ENCODE measurements at regions not wholly inside any gene's neighbourhood (a gene's known extent, or its start where the extent isn't known, plus 50 kb on each side); places are given as distances from the start of the nearest gene placed in this dataset.

DNA sequence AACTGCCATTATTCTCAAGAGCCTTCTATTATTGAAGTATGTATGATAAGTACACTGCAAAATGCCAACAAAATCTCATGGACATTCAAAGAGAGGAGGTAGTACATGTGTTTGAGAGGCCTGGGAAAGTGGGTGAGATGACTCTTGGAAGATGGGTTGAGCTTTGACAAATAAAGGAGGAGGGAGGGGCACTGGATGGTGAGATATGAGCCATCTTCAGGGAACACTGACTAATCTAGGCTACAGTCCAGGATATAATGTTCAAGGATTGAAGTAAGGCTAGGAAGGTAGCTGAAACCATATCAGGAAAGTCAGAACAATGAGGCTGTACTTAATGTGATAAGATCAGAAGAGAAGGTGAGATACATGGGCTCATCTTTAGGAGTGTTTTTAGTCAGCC lies 559.7 kb downstream of the ZEB2 start:
- TF ChIP-seq, protein P1, sequence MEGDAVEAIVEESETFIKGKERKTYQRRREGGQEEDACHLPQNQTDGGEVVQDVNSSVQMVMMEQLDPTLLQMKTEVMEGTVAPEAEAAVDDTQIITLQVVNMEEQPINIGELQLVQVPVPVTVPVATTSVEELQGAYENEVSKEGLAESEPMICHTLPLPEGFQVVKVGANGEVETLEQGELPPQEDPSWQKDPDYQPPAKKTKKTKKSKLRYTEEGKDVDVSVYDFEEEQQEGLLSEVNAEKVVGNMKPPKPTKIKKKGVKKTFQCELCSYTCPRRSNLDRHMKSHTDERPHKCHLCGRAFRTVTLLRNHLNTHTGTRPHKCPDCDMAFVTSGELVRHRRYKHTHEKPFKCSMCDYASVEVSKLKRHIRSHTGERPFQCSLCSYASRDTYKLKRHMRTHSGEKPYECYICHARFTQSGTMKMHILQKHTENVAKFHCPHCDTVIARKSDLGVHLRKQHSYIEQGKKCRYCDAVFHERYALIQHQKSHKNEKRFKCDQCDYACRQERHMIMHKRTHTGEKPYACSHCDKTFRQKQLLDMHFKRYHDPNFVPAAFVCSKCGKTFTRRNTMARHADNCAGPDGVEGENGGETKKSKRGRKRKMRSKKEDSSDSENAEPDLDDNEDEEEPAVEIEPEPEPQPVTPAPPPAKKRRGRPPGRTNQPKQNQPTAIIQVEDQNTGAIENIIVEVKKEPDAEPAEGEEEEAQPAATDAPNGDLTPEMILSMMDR (IDR thresholded peaks at IDR 0.05), result no peak

- TF ChIP-seq, protein P1 (IDR thresholded peaks at IDR 0.05), result no peak
Observed at GRCh38 chr2:143957321-143957720, 562.6 kb downstream of the ZEB2 start.

GRCh38 chr2:143955401-143956065 lies 564.4 kb downstream of the ZEB2 start:
- TF ChIP-seq, protein P1 (IDR thresholded peaks at IDR 0.05), result no peak

DNA sequence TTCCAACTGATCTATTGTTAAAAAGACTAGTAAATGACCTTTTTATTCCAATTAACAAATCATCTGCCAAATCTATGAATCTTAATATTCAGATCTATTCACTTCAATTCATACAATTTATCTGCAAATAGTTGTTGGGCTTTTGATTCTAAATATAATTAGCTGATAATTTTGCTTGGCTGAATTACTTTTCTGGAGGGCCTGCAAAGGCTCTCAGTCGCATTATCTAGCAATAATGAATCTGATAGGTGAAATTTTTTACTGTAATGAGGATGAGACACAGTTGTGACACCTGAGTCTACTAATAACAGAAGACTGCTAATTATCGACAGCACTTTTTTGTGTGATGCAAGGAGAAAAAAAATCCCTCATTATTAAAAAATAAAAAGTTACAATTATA lies 565.1 kb downstream of the ZEB2 start:
- TF ChIP-seq, protein P1 (IDR thresholded peaks at IDR 0.05), result no peak

- TF ChIP-seq, protein P1 (IDR thresholded peaks at IDR 0.05), result no peak
Observed at GRCh38 chr2:143954186-143954585, 565.7 kb downstream of the ZEB2 start.

GRCh38 chr2:143953451-143954030 lies 566.4 kb downstream of the ZEB2 start:
- TF ChIP-seq, protein P1 (IDR thresholded peaks at IDR 0.05), result no peak

GRCh38 chr2:143952536-143952935 lies 567.4 kb downstream of the ZEB2 start:
- TF ChIP-seq, protein P1 (IDR thresholded peaks at IDR 0.05), result no peak
